GM18858 (cell line): ENCODE measurements at regions not wholly inside any gene's neighbourhood (a gene's known extent, or its start where the extent isn't known, plus 50 kb on each side); places are given as distances from the start of the nearest gene placed in this dataset.

Source experiments
- ATAC-seq: cut with Tn5 transposase; IDR thresholded peaks from one replicate; pipeline ENCODE4 v1.9.1; 2021; ENCODE audit not compliant: unreplicated experiment

DNA sequence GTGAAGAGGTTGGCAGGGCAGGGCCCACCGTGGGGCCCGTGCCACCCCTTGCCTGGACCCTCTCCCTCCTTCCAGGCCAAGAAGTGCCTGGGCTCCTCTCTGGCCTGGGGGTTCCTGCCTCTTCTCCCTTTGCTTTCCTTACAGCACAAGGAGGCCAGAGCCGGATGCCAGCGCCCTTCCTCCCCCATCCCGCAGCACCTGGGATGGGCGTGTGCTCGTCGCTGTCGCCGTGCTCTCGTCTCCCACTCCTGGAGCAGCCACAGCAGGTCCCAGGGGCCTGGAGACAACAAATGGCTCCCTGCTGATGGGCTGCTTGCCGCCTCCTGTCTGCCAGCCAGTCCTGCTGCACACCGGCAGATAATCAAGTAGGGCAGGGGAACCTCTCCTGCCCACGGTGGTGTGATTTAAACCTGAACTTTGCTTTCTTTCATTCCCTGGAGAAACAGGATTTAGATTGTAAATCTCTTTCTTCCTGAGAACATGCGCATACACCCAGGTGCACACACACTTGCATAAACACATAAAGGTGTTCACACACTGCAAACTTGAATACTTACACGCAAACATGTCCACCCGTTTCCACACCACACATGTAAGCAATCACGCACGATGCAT is 50.8 kb upstream of the POU3F1 start:
- ATAC-seq: no peak
